Stomach (tissue), 8 donors: ENCODE measurements at regions not wholly inside any gene's neighbourhood (a gene's known extent, or its start where the extent isn't known, plus 50 kb on each side); places are given as distances from the start of the nearest gene placed in this dataset.
A peak's percentile ranks its signal among the peaks of the same experiment; 100 is the strongest.

Experiments
- DNase-seq, 2 donors: peaks; one replicate each; pipeline versions ENCODE4 v3.0.0 to v3.0.0-alpha.2; 2013 to 2019
- H3K27ac ChIP-seq, 5 donors: fragments of 200-600 bp in 4 of 5; sonication (generic) in 4 of 5; one replicate each; pipeline ENCODE4 v1.5.1; 2013 to 2019; ENCODE audit warnings: mild to moderate bottlenecking in 1 of 5, moderate library complexity in 1 of 5
- H3K27me3 ChIP-seq, 3 donors: fragments of 200-600 bp; sonication (generic); one replicate each; pipeline ENCODE4 v1.5.1; 2017 to 2019; ENCODE audit warnings: mixed run types in 1 of 3
- H3K36me3 ChIP-seq, 4 donors: fragments of 200-600 bp; sonication (generic); 1 replicate in 3 of 4; 2 replicates in 1 of 4; pipeline ENCODE4 v1.5.1; 2016 to 2019
- H3K4me1 ChIP-seq, 4 donors: fragments of 200-600 bp; sonication (generic); one replicate each; pipeline ENCODE4 v1.5.1; 2016 to 2019
- H3K4me3 ChIP-seq, 4 donors: fragments of 200-600 bp; sonication (generic) in 3 of 4; one replicate each; pipeline ENCODE4 v1.5.1; 2016 to 2019; ENCODE audit warnings: mild to moderate bottlenecking in 1 of 4
- H3K9me3 ChIP-seq, 4 donors: fragments of 200-600 bp; sonication (generic); one replicate each; pipeline ENCODE4 v1.5.1; 2016 to 2019
- CTCF ChIP-seq, 7 experiments: fragments of 450-650 bp in 4 of 7; fragments of 200-600 bp in 3 of 7; sonication (generic) in 3 of 7; IDR thresholded peaks; one replicate each; pipeline ENCODE4 v1.5.1; 2016 to 2019; ENCODE audit warnings: antibody characterized with exemption in 7 of 7, control low read depth in 2 of 7, mild to moderate bottlenecking in 1 of 7
- EP300 ChIP-seq: sonication (generic); formaldehyde crosslinking; IDR thresholded peaks from one replicate; pipeline ENCODE4 v1.6.1; 2017; ENCODE audit warnings: antibody characterized with exemption
- POLR2A ChIP-seq, 4 donors: fragments of 450-650 bp; IDR thresholded peaks; one replicate each; pipeline ENCODE4 v1.6.1; 2016; ENCODE audit warnings: antibody characterized with exemption in 4 of 4, control low read depth in 2 of 4, mild to moderate bottlenecking in 1 of 4, moderate library complexity in 1 of 4
- POLR2AphosphoS5 ChIP-seq, 3 donors: sonication (generic); formaldehyde crosslinking; IDR thresholded peaks; one replicate each; pipeline ENCODE4 v1.6.1; 2016; ENCODE audit warnings: antibody characterized with exemption in 3 of 3
- WGBS, 5 donors: extraction: QIAGEN DNeasy Blood & Tissue Kit in 3 of 5; methylation state at CpG; one replicate each; pipeline versions ENCODE4 v1.1.5 to v1.1.7; 2013 to 2018; 5-methylcytosine and 5-hydroxymethylcytosine counted together
- intact Hi-C: fragments of 100-400 bp; cut with DNase I; formaldehyde crosslinking; loops from one replicate; pipeline ENCODE4 v1.15.1; 2023; ENCODE audit warnings: low total_unique reads
- donor health status: healthy with polysubstance abuse.
- donor health status: Bipolar disorder and iron deficiency.
- donor health status: healthy.

- TF ChIP-seq EP300, result no peak
- TF ChIP-seq POLR2AphosphoS5 (IDR thresholded peaks at IDR 0.05), result no peak
- TF ChIP-seq CTCF (IDR thresholded peaks at IDR 0.05), result no peak
- no peak for TF ChIP-seq POLR2A (IDR thresholded peaks at IDR 0.05)
- Histone ChIP-seq H3K4me1 (peaks cover 0 to 30% (median 7%) of the 10 kb centered on the region in 4 donors), H3K27ac (peak overlapping the region in 1 of 5 donors; percentile 30), H3K9me3 (no peaks in the 10 kb centered on the region), H3K36me3 (no peaks in the 10 kb centered on the region), H3K27me3 (no peaks in the 10 kb centered on the region), H3K4me3 (no peak overlapping the region)
- WGBS, 5 donors, result 56 to 88% (median 66%) methylated on average over 1 of the region's 1 CpG
- DNase-seq, result no peak
- intact Hi-C loops, result no loop called here
Observed at GRCh38 chr7:84510505-84510904, 315.9 kb upstream of the SEMA3A start.

- 9 to 34% (median 22%) methylated on average over 1 of the region's 1 CpG for WGBS, 5 donors
- Histone ChIP-seq H3K36me3 (no peaks in the 10 kb centered on the region), H3K27me3 (no peaks in the 10 kb centered on the region), H3K4me3 (no peak overlapping the region), H3K9me3 (no peaks in the 10 kb centered on the region), H3K27ac (peak overlapping the region in 2 of 5 donors; percentile 28 to 30), H3K4me1 (peaks cover 0 to 25% (median 7%) of the 10 kb centered on the region in 4 donors)
- intact Hi-C loops, result no loop called here
- TF ChIP-seq POLR2AphosphoS5 (IDR thresholded peaks at IDR 0.05) (no peak), EP300 (no peak), POLR2A (IDR thresholded peaks at IDR 0.05) (no peak), CTCF (IDR thresholded peaks at IDR 0.05) (no peak)
- DNase-seq, result peak in 1 of 2 donors; percentile 16
Observed at GRCh38 chr7:84509522-84509921, 314.9 kb upstream of the SEMA3A start.

- Histone ChIP-seq H3K36me3 (no peaks in the 10 kb centered on the region), H3K4me3 (no peak overlapping the region), H3K4me1 (peaks cover 0 to 25% (median 6%) of the 10 kb centered on the region in 4 donors), H3K9me3 (no peaks in the 10 kb centered on the region), H3K27me3 (no peaks in the 10 kb centered on the region), H3K27ac (peak overlapping the region in 1 of 5 donors; percentile 22)
- WGBS, 5 donors, result 65 to 82% (median 76%) methylated on average over 4 of the region's 4 CpGs
- peak in 1 of 2 donors; percentile 25 for DNase-seq
- intact Hi-C loops, result no loop called here
- no peak for TF ChIP-seq CTCF (IDR thresholded peaks at IDR 0.05)
- TF ChIP-seq POLR2AphosphoS5 (IDR thresholded peaks at IDR 0.05), result no peak
- no peak for TF ChIP-seq POLR2A (IDR thresholded peaks at IDR 0.05)
- no peak for TF ChIP-seq EP300
Observed at GRCh38 chr7:84508606-84509005, 314.0 kb upstream of the SEMA3A start.

GRCh38 chr7:84507529-84507928 lies 312.9 kb upstream of the SEMA3A start:
- intact Hi-C loops, result no loop called here
- Histone ChIP-seq H3K27ac (no peak overlapping the region), H3K4me3 (no peak overlapping the region), H3K4me1 (peaks cover 0 to 25% (median 4%) of the 10 kb centered on the region in 4 donors), H3K36me3 (no peaks in the 10 kb centered on the region), H3K27me3 (no peaks in the 10 kb centered on the region), H3K9me3 (no peaks in the 10 kb centered on the region)
- TF ChIP-seq POLR2A (IDR thresholded peaks at IDR 0.05) (no peak), POLR2AphosphoS5 (IDR thresholded peaks at IDR 0.05) (no peak), EP300 (no peak), CTCF (IDR thresholded peaks at IDR 0.05) (no peak)
- 93 to 98% (median 95%) methylated on average over 5 of the region's 5 CpGs for WGBS, 5 donors
- no peak for DNase-seq
